H9 (cell line): ENCODE measurements at regions not wholly inside any gene's neighbourhood (a gene's known extent, or its start where the extent isn't known, plus 50 kb on each side); places are given as distances from the start of the nearest gene placed in this dataset.

Experiments used
- DNase-seq: peaks from one replicate; pipeline ENCODE4 v3.0.0-alpha.2; 2017
- H2AFZ ChIP-seq: one replicate; pipeline ENCODE4 v1.6.1; 2013; ENCODE audit warnings: mild to moderate bottlenecking, low read length, control low read depth, moderate library complexity
- H2AK5ac ChIP-seq: 2 replicates; pipeline ENCODE4 v1.6.1; 2013; ENCODE audit warnings: low read length, control low read depth, mixed read lengths; ENCODE audit not compliant: insufficient read length
- H2BK120ac ChIP-seq: one replicate; pipeline ENCODE4 v1.6.1; 2013; ENCODE audit warnings: low read depth, mild to moderate bottlenecking, low read length, control low read depth, inconsistent platforms; ENCODE audit not compliant: poor library complexity, severe bottlenecking
- H2BK12ac ChIP-seq: 2 replicates; pipeline ENCODE4 v1.6.1; 2013; ENCODE audit warnings: low read length, control low read depth, mixed read lengths, low read depth; ENCODE audit not compliant: insufficient read length
- H2BK15ac ChIP-seq: 2 replicates; pipeline ENCODE4 v1.6.1; 2013; ENCODE audit warnings: low read depth, low read length, control low read depth
- H2BK20ac ChIP-seq: one replicate; pipeline ENCODE4 v1.6.1; 2013; ENCODE audit warnings: low read depth, mild to moderate bottlenecking, low read length, control low read depth, inconsistent platforms; ENCODE audit not compliant: poor library complexity, severe bottlenecking
- H2BK5ac ChIP-seq: 2 replicates; pipeline ENCODE4 v1.6.1; 2013; ENCODE audit warnings: low read length, control low read depth, mixed read lengths; ENCODE audit not compliant: insufficient read length
- H3K14ac ChIP-seq: 2 replicates; pipeline ENCODE4 v1.6.1; 2013; ENCODE audit warnings: low read length, control low read depth; ENCODE audit not compliant: insufficient read depth
- H3K18ac ChIP-seq: 2 replicates; pipeline ENCODE4 v1.6.1; 2013; ENCODE audit warnings: low read depth, mild to moderate bottlenecking, mixed read lengths, low read length, control low read depth; ENCODE audit not compliant: insufficient read length
- H3K23ac ChIP-seq: 2 replicates; pipeline ENCODE4 v1.6.1; 2013; ENCODE audit warnings: low read length, control low read depth, mixed read lengths, low read depth; ENCODE audit not compliant: insufficient read length
- H3K23me2 ChIP-seq: 2 replicates; pipeline ENCODE4 v1.6.1; 2013; ENCODE audit warnings: low read depth, mild to moderate bottlenecking, mixed read lengths, low read length, control low read depth; ENCODE audit not compliant: insufficient read length, poor library complexity, severe bottlenecking
- H3K27ac ChIP-seq: 2 replicates; pipeline ENCODE4 v1.5.1; 2013; ENCODE audit warnings: low read length, control low read depth, mixed read lengths, low read depth; ENCODE audit not compliant: insufficient read length
- H3K27me3 ChIP-seq: 2 replicates; pipeline ENCODE4 v1.6.1; 2013; ENCODE audit warnings: low read length, control low read depth, inconsistent platforms; ENCODE audit not compliant: insufficient read depth
- H3K4ac ChIP-seq: 2 replicates; pipeline ENCODE4 v1.6.1; 2013; ENCODE audit warnings: low read depth, mild to moderate bottlenecking, control low read depth, inconsistent platforms, low read length, moderate library complexity
- H3K4me1 ChIP-seq: 2 replicates; pipeline ENCODE4 v1.6.1; 2013; ENCODE audit warnings: low read length, control low read depth, inconsistent platforms; ENCODE audit not compliant: insufficient read depth
- H3K4me2 ChIP-seq: 2 replicates; pipeline ENCODE4 v1.6.1; 2013; ENCODE audit warnings: low read length, control low read depth, mixed read lengths; ENCODE audit not compliant: insufficient read length, insufficient read depth
- H3K56ac ChIP-seq: 2 replicates; pipeline ENCODE4 v1.6.1; 2013; ENCODE audit warnings: low read depth, mild to moderate bottlenecking, mixed read lengths, low read length, control low read depth; ENCODE audit not compliant: insufficient read length
- H3K79me1 ChIP-seq: 2 replicates; pipeline ENCODE4 v1.6.1; 2013; ENCODE audit warnings: low read depth, mild to moderate bottlenecking, moderate library complexity, low read length, control low read depth, inconsistent platforms; ENCODE audit not compliant: insufficient read depth, poor library complexity, severe bottlenecking
- H3K79me2 ChIP-seq: 2 replicates; pipeline ENCODE4 v1.6.1; 2013; ENCODE audit warnings: low read length, control low read depth, inconsistent platforms; ENCODE audit not compliant: insufficient read depth
- H3K9ac ChIP-seq: 2 replicates; pipeline ENCODE4 v1.6.1; 2013; ENCODE audit warnings: low read length, control low read depth, mixed read lengths; ENCODE audit not compliant: insufficient read length; ENCODE audit errors: extremely low read depth
- H3K9me3 ChIP-seq: one replicate; pipeline ENCODE4 v1.6.1; 2013; ENCODE audit warnings: low read depth, low read length, inconsistent platforms; ENCODE audit not compliant: control insufficient read depth
- H3T11ph ChIP-seq: one replicate; pipeline ENCODE4 v1.6.1; 2013; ENCODE audit warnings: mild to moderate bottlenecking, low read length, control low read depth, inconsistent platforms
- H4K20me1 ChIP-seq: one replicate; pipeline ENCODE4 v1.6.1; 2013; ENCODE audit not compliant: control insufficient read depth, insufficient read length, insufficient read depth
- H4K5ac ChIP-seq: 2 replicates; pipeline ENCODE4 v1.6.1; 2013; ENCODE audit warnings: low read depth, mild to moderate bottlenecking, mixed read lengths, low read length, control low read depth; ENCODE audit not compliant: insufficient read length
- H4K8ac ChIP-seq: replicated peaks from 2 replicates; pipeline ENCODE4 v1.6.1; 2013; ENCODE audit warnings: low read length, control low read depth, mixed read lengths, low read depth; ENCODE audit not compliant: insufficient read length
- H4K91ac ChIP-seq: 2 replicates; pipeline ENCODE4 v1.6.1; 2013; ENCODE audit warnings: low read depth, mild to moderate bottlenecking, moderate library complexity, mixed read lengths, low read length, control low read depth; ENCODE audit not compliant: insufficient read length
- H3K27ac Mint-ChIP-seq, 3 experiments: 2 replicates in 2 of 3; 3 replicates in 1 of 3; pipeline ENCODE4 v1.8.0; 2020 to 2021; ENCODE audit warnings: mixed read lengths in 3 of 3, mild to moderate bottlenecking in 1 of 3, moderate library complexity in 1 of 3
- H3K27me3 Mint-ChIP-seq: 2 replicates; pipeline ENCODE4 v1.8.0; 2021; ENCODE audit warnings: low read depth, mild to moderate bottlenecking, moderate library complexity, mixed read lengths
- H3K36me3 Mint-ChIP-seq, 3 experiments: 2 replicates in 2 of 3; 3 replicates in 1 of 3; pipeline ENCODE4 v1.8.0; 2020 to 2021; ENCODE audit warnings: low read depth in 3 of 3, mixed read lengths in 3 of 3; ENCODE audit not compliant: insufficient read depth in 1 of 3
- H3K4me1 Mint-ChIP-seq, 2 experiments: 2 replicates each; pipeline ENCODE4 v1.8.0; 2020; ENCODE audit warnings: mixed read lengths in 2 of 2
- H3K4me3 Mint-ChIP-seq, 2 experiments: 2 replicates in 1 of 2; 3 replicates in 1 of 2; pipeline ENCODE4 v1.8.0; 2020 to 2021; ENCODE audit warnings: mild to moderate bottlenecking in 2 of 2, mixed read lengths in 2 of 2, moderate library complexity in 1 of 2
- H3K9me3 Mint-ChIP-seq, 2 experiments: 2 replicates in 1 of 2; 3 replicates in 1 of 2; pipeline ENCODE4 v1.8.0; 2020; ENCODE audit warnings: mild to moderate bottlenecking in 2 of 2, mixed read lengths in 2 of 2, moderate library complexity in 1 of 2
- CTCF ChIP-seq: fragments of 200-600 bp; sonication (generic); conservative IDR thresholded peaks from 3 replicates; pipeline ENCODE4 v1.8.0; 2021; ENCODE audit warnings: antibody characterized with exemption, mild to moderate bottlenecking
- WGBS: extraction: QIAGEN DNeasy Blood & Tissue Kit; methylation state at CpG from one replicate; pipeline ENCODE4 v1.1.7; 2013; ENCODE audit warnings: missing lambda C conversion rate, low lambda C conversion rate, mixed read lengths; ENCODE audit not compliant: insufficient read length; ENCODE audit errors: extremely low coverage; 5-methylcytosine and 5-hydroxymethylcytosine counted together

- H3K23ac ChIP-seq: no peak overlapping the region
- H3K4ac ChIP-seq: no peak overlapping the region
- H3K56ac ChIP-seq: no peak overlapping the region
- DNase-seq: no peak
- H4K8ac ChIP-seq: no peak overlapping the region
- no peak for TF ChIP-seq CTCF
- H3K27me3 ChIP-seq: no peaks in the 10 kb centered on the region
- H4K5ac ChIP-seq: no peak overlapping the region
- H3K9ac ChIP-seq: no peak overlapping the region
- no peak overlapping the region for H3T11ph ChIP-seq
- H3K27ac ChIP-seq: no peak overlapping the region
- no peak overlapping the region for H2BK120ac ChIP-seq
- H3K4me1 Mint-ChIP-seq: peaks cover 13 to 26% of the 10 kb centered on the region in 2 experiments
- WGBS: no CpG with 5 or more reads among the region's 1 CpG
- no peak overlapping the region for H3K18ac ChIP-seq
- no peak overlapping the region for H2BK20ac ChIP-seq
- H3K4me3 Mint-ChIP-seq: no peak overlapping the region
- H3K4me2 ChIP-seq: no peak overlapping the region
- H3K23me2 ChIP-seq: no peaks in the 10 kb centered on the region
- H3K27me3 Mint-ChIP-seq: no peaks in the 10 kb centered on the region
- H4K20me1 ChIP-seq: no peaks in the 10 kb centered on the region
- no peak overlapping the region for H2BK12ac ChIP-seq
- no peak overlapping the region for H2BK15ac ChIP-seq
- H3K79me1 ChIP-seq: no peaks in the 10 kb centered on the region
- H2AFZ ChIP-seq: no peak overlapping the region
- no peak overlapping the region for H2BK5ac ChIP-seq
- no peak overlapping the region for H3K27ac Mint-ChIP-seq
- no peaks in the 10 kb centered on the region for H3K9me3 ChIP-seq
- H3K79me2 ChIP-seq: no peaks in the 10 kb centered on the region
- no peaks in the 10 kb centered on the region; the same call in 1 of the 2 replicates for H3K4me1 ChIP-seq
- no peak overlapping the region for H4K91ac ChIP-seq
- H3K14ac ChIP-seq: no peak overlapping the region
- no peaks in the 10 kb centered on the region for H3K36me3 Mint-ChIP-seq
- H2AK5ac ChIP-seq: no peak overlapping the region
- H3K9me3 Mint-ChIP-seq: no peaks in the 10 kb centered on the region
These were observed 217.1 kb downstream of the POSTN start for GRCh38 chr13:37381502-37381901.
